ENCODE measurements at regions not wholly inside any gene's neighbourhood (a gene's known extent, or its start where the extent isn't known, plus 50 kb on each side); places are given as distances from the start of the nearest gene placed in this dataset.

DNA sequence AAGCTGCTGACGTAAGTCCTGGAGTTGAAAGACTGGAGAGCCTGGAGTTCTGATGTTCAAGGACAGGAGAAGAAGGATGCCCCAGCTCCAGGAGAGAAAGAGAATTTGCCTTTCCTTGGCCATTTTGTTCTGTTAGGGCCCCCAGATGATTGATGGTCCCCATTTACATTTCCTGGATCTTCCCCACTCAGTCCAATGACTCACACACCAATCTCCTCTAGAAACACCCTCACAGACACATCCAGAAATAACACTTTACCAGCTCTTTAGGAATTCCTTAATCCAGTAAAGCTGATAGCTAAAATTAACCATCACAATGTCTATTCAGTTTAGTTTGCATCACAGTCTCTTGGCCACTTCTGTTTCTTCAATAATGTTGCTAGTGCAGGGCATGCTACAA is 260.2 kb upstream of the IRAK1BP1 start:
- TF ChIP-seq, protein P1, sequence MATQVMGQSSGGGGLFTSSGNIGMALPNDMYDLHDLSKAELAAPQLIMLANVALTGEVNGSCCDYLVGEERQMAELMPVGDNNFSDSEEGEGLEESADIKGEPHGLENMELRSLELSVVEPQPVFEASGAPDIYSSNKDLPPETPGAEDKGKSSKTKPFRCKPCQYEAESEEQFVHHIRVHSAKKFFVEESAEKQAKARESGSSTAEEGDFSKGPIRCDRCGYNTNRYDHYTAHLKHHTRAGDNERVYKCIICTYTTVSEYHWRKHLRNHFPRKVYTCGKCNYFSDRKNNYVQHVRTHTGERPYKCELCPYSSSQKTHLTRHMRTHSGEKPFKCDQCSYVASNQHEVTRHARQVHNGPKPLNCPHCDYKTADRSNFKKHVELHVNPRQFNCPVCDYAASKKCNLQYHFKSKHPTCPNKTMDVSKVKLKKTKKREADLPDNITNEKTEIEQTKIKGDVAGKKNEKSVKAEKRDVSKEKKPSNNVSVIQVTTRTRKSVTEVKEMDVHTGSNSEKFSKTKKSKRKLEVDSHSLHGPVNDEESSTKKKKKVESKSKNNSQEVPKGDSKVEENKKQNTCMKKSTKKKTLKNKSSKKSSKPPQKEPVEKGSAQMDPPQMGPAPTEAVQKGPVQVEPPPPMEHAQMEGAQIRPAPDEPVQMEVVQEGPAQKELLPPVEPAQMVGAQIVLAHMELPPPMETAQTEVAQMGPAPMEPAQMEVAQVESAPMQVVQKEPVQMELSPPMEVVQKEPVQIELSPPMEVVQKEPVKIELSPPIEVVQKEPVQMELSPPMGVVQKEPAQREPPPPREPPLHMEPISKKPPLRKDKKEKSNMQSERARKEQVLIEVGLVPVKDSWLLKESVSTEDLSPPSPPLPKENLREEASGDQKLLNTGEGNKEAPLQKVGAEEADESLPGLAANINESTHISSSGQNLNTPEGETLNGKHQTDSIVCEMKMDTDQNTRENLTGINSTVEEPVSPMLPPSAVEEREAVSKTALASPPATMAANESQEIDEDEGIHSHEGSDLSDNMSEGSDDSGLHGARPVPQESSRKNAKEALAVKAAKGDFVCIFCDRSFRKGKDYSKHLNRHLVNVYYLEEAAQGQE (IDR thresholded peaks at IDR 0.05; ENCODE audit: insufficient replicate concordance, low read depth), result no peak
- TF ChIP-seq CTCF (IDR thresholded peaks at IDR 0.05; ENCODE audit: insufficient read depth, low read length) (no peak), POLR2AphosphoS5 (IDR thresholded peaks at IDR 0.05; ENCODE audit: low read depth) (no peak), GABPA (IDR thresholded peaks at IDR 0.05; ENCODE audit: low read depth) (no peak), SPI1 (IDR thresholded peaks at IDR 0.05; ENCODE audit: borderline replicate concordance, low read depth) (no peak)
